ENCODE measurements at regions not wholly inside any gene's neighbourhood (a gene's known extent, or its start where the extent isn't known, plus 50 kb on each side); places are given as distances from the start of the nearest gene placed in this dataset.
"Not testable (repeated sequence)": the region's sequence is repeated elsewhere in the genome, so short reads cannot be mapped to it uniquely, and the experiment has no call there.

- no peak for ATAC-seq
- TF ChIP-seq GLIS3 (CRISPR knock-in tag; IDR thresholded peaks at IDR 0.05) (no peak), ZNF565 (CRISPR knock-in tag; conservative IDR thresholded peaks at IDR 0.05; ENCODE audit: low read depth) (no peak), POU6F1 (CRISPR knock-in tag; IDR thresholded peaks at IDR 0.05; ENCODE audit: borderline replicate concordance, low read depth) (no peak), OSR1 (CRISPR knock-in tag; IDR thresholded peaks at IDR 0.05) (no peak), PPARA (CRISPR knock-in tag; IDR thresholded peaks at IDR 0.05; ENCODE audit: borderline replicate concordance) (no peak), CREB5 (CRISPR knock-in tag; IDR thresholded peaks at IDR 0.05; ENCODE audit: low read depth) (no peak), ZNF70 (CRISPR knock-in tag; IDR thresholded peaks at IDR 0.05) (no peak), ISL1 (CRISPR knock-in tag; IDR thresholded peaks at IDR 0.05) (no peak)
- TF ChIP-seq, protein P1, sequence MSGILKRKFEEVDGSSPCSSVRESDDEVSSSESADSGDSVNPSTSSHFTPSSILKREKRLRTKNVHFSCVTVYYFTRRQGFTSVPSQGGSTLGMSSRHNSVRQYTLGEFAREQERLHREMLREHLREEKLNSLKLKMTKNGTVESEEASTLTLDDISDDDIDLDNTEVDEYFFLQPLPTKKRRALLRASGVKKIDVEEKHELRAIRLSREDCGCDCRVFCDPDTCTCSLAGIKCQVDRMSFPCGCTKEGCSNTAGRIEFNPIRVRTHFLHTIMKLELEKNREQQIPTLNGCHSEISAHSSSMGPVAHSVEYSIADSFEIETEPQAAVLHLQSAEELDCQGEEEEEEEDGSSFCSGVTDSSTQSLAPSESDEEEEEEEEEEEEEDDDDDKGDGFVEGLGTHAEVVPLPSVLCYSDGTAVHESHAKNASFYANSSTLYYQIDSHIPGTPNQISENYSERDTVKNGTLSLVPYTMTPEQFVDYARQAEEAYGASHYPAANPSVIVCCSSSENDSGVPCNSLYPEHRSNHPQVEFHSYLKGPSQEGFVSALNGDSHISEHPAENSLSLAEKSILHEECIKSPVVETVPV (CRISPR knock-in tag; IDR thresholded peaks at IDR 0.05) = no peak
These were observed 516.7 kb downstream of the NTRK3 start for GRCh38 chr15:87739866-87740265.

DNA sequence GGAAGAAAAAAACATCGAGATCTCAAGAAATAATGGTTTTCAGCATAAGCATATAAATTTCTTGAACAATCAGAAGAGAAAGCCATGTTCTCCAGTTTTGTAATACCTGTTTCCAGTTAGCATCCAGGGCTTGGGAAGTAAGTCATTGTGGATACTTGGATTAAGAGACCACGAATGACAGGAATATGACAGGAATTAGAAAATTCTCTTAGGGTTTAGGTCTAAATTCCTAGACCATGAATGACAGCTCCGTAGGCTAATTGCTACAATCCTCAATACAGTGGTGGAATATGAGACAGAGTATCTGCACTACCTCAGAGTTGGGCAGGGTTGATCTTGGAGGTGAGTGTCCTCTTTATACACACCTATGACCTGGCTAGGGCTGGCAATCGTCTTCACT lies 517.5 kb downstream of the NTRK3 start:
- TF ChIP-seq GLIS3 (CRISPR knock-in tag; IDR thresholded peaks at IDR 0.05) (no peak), ZNF8 (CRISPR knock-in tag; IDR thresholded peaks at IDR 0.05) (no peak), CREB5 (CRISPR knock-in tag; IDR thresholded peaks at IDR 0.05; ENCODE audit: low read depth) (no peak), SNAI2 (CRISPR knock-in tag; IDR thresholded peaks at IDR 0.05) (no peak), BACH2 (CRISPR knock-in tag; IDR thresholded peaks at IDR 0.05; ENCODE audit: borderline replicate concordance) (no peak), ZFP3 (CRISPR knock-in tag; IDR thresholded peaks at IDR 0.05) (no peak), ZC3H10 (CRISPR knock-in tag; IDR thresholded peaks at IDR 0.05) (no peak), PPARA (CRISPR knock-in tag; IDR thresholded peaks at IDR 0.05; ENCODE audit: borderline replicate concordance) (no peak), ZNF70 (CRISPR knock-in tag; IDR thresholded peaks at IDR 0.05) (no peak), OSR1 (CRISPR knock-in tag; IDR thresholded peaks at IDR 0.05) (no peak), POU6F1 (CRISPR knock-in tag; IDR thresholded peaks at IDR 0.05; ENCODE audit: borderline replicate concordance, low read depth) (no peak), ZFP30 (CRISPR knock-in tag; IDR thresholded peaks at IDR 0.05) (no peak), ESRRG (CRISPR knock-in tag; IDR thresholded peaks at IDR 0.05) (no peak), ARNTL (CRISPR knock-in tag; IDR thresholded peaks at IDR 0.05; ENCODE audit: borderline replicate concordance, low read depth) (no peak), ISL1 (CRISPR knock-in tag; IDR thresholded peaks at IDR 0.05) (no peak), ZNF565 (CRISPR knock-in tag; conservative IDR thresholded peaks at IDR 0.05; ENCODE audit: low read depth) (no peak), CSDC2 (CRISPR knock-in tag; IDR thresholded peaks at IDR 0.05) (no peak)
- TF ChIP-seq, protein P1 (CRISPR knock-in tag; IDR thresholded peaks at IDR 0.05) = no peak
- ATAC-seq = no peak

GRCh38 chr15:87737460-87737859 lies 519.1 kb downstream of the NTRK3 start:
- ATAC-seq = not testable (repeated sequence)
- TF ChIP-seq ZNF8 (CRISPR knock-in tag; IDR thresholded peaks at IDR 0.05) = peak; percentile 77

DNA sequence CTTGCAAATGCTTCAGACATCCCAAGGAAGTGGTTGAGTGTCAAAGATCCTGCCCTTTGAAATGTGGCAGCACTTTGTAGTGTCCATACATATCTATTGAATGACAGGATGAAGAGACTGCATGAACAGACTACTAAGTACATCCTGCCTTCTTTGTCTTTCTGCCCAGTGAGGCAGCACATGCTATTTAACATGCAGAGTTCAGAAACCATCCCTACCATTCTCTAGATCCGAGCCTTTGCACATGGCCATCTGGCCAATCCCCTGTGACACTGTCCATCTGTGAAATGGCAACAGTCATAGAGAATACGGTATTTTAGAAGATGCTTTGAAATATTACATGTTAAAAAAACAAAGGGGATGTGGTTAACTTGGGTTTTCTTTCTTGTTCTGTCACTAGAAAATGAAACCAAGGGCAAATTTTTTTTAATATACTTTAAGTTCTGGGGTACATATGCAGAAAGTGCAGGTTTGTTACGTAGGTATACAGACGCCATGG lies 519.6 kb downstream of the NTRK3 start:
- ATAC-seq = peak; percentile 62
- no peak for TF ChIP-seq RARB (CRISPR knock-in tag; IDR thresholded peaks at IDR 0.05)
- TF ChIP-seq GLIS3 (CRISPR knock-in tag; IDR thresholded peaks at IDR 0.05) = no peak
- TF ChIP-seq ISL1 (CRISPR knock-in tag; IDR thresholded peaks at IDR 0.05) = no peak
- TF ChIP-seq OSR1 (CRISPR knock-in tag; IDR thresholded peaks at IDR 0.05) = no peak
- TF ChIP-seq, protein P1 (CRISPR knock-in tag; IDR thresholded peaks at IDR 0.05) = no peak
- no peak for TF ChIP-seq ZC3H10 (CRISPR knock-in tag; IDR thresholded peaks at IDR 0.05)
- no peak for TF ChIP-seq PPARA (CRISPR knock-in tag; IDR thresholded peaks at IDR 0.05; ENCODE audit: borderline replicate concordance)
- TF ChIP-seq POU6F1 (CRISPR knock-in tag; IDR thresholded peaks at IDR 0.05; ENCODE audit: borderline replicate concordance, low read depth) = no peak
- TF ChIP-seq ZFP30 (CRISPR knock-in tag; IDR thresholded peaks at IDR 0.05) = no peak

Measured in SK-N-SH treated with all-trans-retinoic acid at 6 μM for 48 hours (cell line).